Fibroblast of pulmonary artery (primary cell): ENCODE measurements at regions not wholly inside any gene's neighbourhood (a gene's known extent, or its start where the extent isn't known, plus 50 kb on each side); places are given as distances from the start of the nearest gene placed in this dataset.
A peak's percentile ranks its signal among the peaks of the same experiment; 100 is the strongest.

Experiments
- DNase-seq: peaks from one replicate; pipeline ENCODE4 v3.0.0-alpha.2; 2010; ENCODE audit warnings: low read depth
- H3K4me3 ChIP-seq: replicated peaks from 2 replicates; pipeline ENCODE4 v1.5.1; 2011; ENCODE audit warnings: low read depth, mild to moderate bottlenecking, control low read depth, low read length, moderate library complexity
- CTCF ChIP-seq: IDR thresholded peaks from 2 replicates; pipeline ENCODE4 v1.5.1; 2011; ENCODE audit warnings: mild to moderate bottlenecking, control low read depth, low read length, inconsistent platforms; ENCODE audit errors: missing control alignments

GRCh38 chr20:7596541-7596940 lies 343.7 kb downstream of the HAO1 start:
- TF ChIP-seq CTCF = no peak
- DNase-seq = no peak
- no peak overlapping the region for H3K4me3 ChIP-seq

DNA sequence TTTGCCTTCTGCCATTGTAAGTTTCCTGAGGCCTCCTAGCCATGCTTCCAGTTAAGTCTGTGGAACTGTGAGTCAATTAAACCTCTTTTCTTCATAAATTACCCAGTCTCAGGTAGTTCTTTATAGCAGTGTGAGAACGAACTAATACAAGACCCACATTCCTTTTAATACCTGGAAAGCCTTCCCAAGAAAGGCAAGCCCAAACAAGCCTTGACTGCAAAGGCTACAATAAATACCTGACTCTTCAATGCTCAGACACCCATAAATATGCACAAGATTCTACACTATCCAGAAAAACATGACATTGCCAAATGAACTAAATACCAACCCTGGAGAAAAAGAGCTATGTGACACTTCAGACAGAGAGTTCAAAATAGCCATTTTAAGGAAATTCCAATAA lies 338.8 kb downstream of the HAO1 start:
- no peak for TF ChIP-seq CTCF
- DNase-seq = no peak
- H3K4me3 ChIP-seq = no peak overlapping the region

DNA sequence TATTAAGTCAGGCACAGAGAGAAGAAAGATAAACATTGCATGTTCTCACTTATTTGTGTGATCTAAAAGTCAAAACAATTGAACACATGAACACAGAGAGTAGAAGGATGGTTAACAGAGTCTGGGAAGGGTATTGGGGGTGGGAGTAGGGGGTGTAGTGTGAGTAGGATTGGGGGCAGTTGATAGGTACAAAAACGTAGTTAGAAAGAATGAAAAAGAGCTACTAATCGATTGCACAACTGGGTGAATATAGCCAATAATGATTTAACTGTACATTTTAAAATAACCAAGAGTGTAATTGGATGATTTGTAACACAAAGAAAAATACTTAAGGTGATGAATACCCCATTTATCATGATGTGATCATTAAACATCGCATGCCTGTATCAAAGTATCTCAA lies 333.3 kb downstream of the HAO1 start:
- no peak overlapping the region for H3K4me3 ChIP-seq
- DNase-seq = no peak
- no peak for TF ChIP-seq CTCF

DNA sequence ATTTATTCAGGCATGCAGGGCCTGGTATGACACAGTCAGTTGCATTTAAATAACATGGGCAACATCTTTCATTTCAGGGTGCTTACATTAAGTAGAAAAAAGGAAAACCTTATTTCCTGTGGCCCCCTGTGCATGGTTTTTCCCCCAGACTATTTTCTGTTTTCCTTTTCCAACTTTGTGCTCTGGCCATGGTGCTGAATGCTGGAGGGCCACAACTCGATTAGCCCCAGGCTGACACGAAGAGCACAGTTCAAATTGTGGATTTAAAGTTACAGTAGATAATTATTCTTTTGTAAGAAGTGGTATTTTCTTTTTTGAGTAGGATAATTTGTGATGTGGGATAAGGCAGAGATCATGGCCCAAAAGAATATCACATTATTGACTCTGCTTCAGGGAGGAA lies 332.0 kb downstream of the HAO1 start:
- no peak overlapping the region for H3K4me3 ChIP-seq
- peak; percentile 23 for DNase-seq
- no peak for TF ChIP-seq CTCF

- H3K4me3 ChIP-seq = no peak overlapping the region
- no peak for TF ChIP-seq CTCF
These were observed 331.0 kb downstream of the HAO1 start for GRCh38 chr20:7609251-7609650.

DNA sequence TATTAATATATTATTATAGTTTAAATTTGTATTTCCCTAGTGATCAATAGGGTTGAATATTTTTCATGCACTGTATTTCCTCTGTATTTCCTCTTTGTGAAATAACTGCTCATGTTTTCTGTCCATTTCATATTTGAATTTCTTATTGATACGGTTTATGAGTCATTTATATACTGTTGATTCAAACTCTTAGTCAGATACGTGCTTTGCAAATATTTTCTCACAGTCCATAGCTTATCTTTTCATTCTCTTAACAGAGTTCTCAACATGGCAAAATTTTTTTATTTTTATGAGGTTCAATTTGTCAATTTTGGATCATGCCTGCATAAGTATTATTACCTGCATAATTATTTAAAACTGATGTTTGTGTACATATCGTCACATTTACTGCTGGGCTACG lies 329.6 kb downstream of the HAO1 start:
- no peak for DNase-seq
- H3K4me3 ChIP-seq = no peak overlapping the region
- no peak for TF ChIP-seq CTCF

More at GRCh38 chr20:7609251-7609650, 331.0 kb downstream of the HAO1 start:
- no peak for DNase-seq

GRCh38 chr20:7617797-7618196 lies 322.5 kb downstream of the HAO1 start:
- DNase-seq = no peak
- TF ChIP-seq CTCF = no peak
- H3K4me3 ChIP-seq = no peak overlapping the region
